ENCODE measurements at regions not wholly inside any gene's neighbourhood (a gene's known extent, or its start where the extent isn't known, plus 50 kb on each side); places are given as distances from the start of the nearest gene placed in this dataset.

- DNase-seq (ENCODE audit: low spot score) = no peak
Measured at GRCh38 chr3:71887256-71887655, 102.3 kb upstream of the PROK2 start.

DNA sequence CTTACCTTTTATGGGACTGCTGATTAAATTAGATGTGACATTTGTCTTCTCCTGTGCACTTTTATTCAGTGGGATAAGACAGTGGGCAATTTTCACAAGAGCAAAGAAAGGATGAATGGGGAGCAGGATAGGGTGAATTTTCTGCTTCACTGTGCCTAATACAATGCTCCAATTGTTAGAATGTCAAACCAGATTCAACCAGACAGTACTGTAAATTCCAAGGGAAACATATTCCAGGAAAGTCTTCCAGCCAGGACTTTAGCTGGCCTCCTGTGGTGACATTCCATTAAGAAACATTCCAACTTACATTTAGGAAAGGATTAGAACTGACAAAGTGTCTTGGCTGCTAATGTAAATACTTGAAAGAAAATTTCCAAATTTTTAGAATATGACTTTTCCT, 100.1 kb upstream of the PROK2 start:
- DNase-seq (ENCODE audit: low spot score) = no peak

GRCh38 chr3:71881732-71882131, 96.8 kb upstream of the PROK2 start:
- DNase-seq (ENCODE audit: low spot score) = no peak

DNA sequence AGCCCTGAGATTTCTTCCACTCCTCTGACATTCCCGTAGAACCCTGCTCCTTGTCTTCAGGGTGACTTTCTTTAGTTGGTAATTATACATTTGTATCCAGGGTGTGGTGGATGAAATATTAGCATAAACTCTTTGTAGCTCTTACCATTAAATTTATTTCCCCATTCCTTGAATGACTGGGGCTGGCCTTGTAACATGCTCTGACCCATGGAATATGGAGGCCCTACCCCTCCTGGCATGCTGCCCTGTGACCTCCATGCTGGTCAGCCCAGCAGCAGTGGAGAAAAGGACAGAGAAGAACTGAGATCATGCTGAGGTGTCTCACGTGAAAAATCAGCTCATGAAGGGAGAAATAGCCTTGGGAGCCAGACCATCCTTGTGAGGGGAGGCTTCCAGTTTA, 96.1 kb upstream of the PROK2 start:
- no peak for DNase-seq (ENCODE audit: low spot score)

- no peak for DNase-seq (ENCODE audit: low spot score)
Measured at GRCh38 chr3:71879089-71879488, 94.1 kb upstream of the PROK2 start.

GRCh38 chr3:71876135-71877105, 91.5 kb upstream of the PROK2 start:
- DNase-seq (ENCODE audit: low spot score) = no peak

- DNase-seq (ENCODE audit: low spot score) = peak; percentile 80
Measured at GRCh38 chr3:71875461-71875947, 90.6 kb upstream of the PROK2 start.

DNA sequence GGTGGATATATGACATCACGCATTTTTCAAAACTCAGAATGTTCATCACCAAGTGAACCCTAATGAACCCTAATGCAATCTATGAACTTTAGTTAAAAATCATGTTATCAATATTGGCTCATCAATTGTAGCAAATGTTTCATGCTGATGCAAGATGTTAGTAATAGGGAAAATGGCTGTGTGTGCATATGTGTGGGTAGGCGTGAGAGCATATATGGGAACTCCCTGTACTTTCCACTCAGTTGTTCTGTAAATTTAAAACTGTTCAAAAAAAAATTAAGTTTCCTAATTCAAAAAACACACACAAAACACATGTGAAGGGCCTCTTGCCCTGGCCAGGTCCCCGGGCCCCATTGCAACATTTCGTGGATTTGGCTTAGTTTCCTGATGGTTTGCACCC, 89.7 kb upstream of the PROK2 start:
- no peak for DNase-seq (ENCODE audit: low spot score)

DNA sequence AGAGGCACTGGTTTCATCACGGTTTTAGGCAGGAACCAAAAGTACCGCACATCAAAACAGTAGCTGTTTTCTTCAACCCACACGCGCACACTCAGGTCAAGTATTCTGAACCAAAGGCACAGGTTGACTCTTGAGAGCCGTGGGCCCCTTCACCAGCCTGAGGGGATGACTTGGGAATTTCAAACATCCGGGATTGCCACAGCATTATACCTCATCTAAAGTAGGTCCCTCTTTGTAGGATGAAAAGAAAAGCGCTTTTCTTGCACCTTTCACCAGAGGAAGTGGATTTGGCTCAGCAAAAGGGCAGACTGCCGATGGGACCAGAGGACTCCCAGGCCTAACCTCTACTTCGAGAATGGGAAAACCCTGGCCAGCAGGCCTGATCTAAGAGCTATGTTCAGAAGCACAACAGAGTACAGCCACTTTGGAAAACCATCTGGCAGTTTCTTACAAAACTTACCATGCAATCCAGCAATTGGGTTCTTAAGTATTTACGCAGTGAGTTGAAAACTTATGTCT, 88.2 kb upstream of the PROK2 start:
- no peak for DNase-seq (ENCODE audit: low spot score)

GRCh38 chr3:71872256-71872655, 87.3 kb upstream of the PROK2 start:
- no peak for DNase-seq (ENCODE audit: low spot score)

DNA sequence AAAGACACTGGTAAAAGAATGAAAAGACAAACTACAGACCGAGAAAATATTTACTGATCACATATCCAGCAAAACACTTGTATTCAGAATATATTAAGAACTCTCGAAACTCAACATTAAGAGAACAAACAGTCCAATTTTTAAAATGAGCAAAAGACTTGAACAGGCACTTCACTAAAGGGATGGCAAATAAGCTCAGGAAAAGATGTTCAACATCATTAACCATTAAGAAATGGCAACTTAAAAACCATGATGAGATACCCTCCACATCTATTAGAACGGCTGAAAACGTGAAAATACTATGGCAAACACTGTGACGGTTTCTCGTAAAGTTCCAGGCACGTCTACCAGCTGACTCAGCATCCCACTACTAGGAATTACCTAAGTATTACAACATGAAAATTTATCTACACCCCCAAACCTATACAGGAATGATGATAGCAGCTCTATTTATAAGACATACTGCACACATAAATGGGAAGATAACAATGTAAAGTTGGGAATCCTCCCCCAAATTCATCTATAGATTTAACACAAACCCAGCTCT, 86.1 kb upstream of the PROK2 start:
- no peak for DNase-seq (ENCODE audit: low spot score)

GRCh38 chr3:71868876-71869275, 83.9 kb upstream of the PROK2 start:
- DNase-seq (ENCODE audit: low spot score) = no peak

DNA sequence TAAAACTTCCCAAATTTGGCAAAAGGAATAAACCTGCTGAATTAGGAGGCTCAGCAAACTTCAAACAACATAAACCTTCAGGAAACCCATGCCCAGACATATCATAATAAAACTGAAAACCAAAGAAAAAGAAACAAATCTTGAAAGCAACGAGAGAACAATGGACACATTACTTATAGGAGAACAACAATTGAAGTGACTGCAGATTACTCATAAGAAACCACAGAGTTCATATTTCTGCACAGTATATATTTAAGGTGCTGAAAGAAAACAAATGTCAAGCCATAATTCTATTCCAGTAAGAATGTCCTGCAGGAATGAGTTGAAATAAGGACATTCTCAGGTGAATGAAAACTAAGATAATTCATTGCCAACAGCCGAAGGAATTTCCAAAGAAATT, 80.8 kb upstream of the PROK2 start:
- DNase-seq (ENCODE audit: low spot score) = no peak

DNA sequence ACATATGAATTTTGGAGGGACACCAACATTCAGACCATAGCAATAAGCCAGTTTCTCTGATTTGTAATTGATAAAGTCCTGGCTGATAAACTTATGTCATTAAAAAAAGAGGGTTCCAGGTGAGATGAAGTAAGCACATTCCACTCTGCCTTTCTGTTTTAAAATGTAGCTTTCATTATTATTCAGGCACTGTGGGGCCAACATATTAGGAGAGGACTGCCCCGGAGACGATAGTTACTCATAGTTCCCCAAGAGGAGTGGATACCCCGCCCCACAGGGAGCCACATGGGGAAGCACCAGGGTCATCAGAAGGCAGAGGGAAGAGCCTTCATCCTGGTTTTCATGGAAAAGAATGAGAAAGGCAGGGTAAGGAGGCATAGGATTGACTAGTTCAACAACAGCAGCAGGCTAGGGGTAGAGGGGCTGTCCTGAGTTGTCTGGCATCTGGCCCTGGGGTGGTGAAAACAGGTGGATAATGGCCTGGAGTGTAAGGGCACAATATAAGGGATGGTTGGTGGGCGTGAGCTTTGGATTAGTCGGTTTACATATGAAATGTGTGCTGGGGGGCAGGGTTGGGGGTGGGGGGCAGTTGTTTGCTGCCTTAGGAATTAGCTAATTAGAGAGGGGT, 78.7 kb upstream of the PROK2 start:
- DNase-seq (ENCODE audit: low spot score) = no peak

DNA sequence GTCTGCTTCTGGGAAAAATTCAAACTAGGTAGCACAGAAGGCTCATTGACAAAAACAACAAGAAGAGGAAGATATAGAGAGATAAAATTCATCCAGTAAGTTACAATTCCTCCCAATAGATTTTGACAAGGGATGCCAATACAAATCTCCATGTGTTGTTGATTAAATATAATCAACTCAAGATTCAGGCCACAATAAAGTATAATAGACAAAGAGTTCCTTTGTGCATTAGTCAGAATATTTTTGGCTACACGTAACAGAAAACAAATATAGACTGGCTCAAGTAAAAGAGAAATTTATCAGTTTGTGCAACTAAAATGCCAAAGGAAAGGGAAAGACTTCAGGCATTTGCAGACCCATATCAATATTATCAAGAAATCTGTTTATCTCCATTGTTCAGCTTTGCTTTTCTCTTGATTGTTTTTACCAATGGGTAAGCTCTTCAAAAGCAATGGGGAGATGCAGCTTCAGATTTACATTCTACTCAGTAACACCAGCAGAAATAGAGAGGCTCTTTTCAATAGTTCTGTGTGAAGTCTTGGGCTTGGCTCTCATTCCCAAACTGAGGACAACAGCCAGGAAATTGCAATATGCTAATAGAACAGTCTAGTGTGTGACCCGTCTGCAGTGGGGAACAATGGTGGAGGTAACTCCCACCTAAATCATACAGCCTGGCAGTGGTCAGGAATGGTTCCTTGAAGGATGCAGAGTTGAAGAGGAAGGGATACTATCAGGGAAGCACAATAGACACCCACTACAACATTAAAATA, 77.6 kb upstream of the PROK2 start:
- no peak for DNase-seq (ENCODE audit: low spot score)

- peak; percentile 25 for DNase-seq (ENCODE audit: low spot score)
Measured at GRCh38 chr3:71859123-71859519, 74.2 kb upstream of the PROK2 start.

- DNase-seq (ENCODE audit: low spot score) = no peak
Measured at GRCh38 chr3:71858503-71859122, 73.7 kb upstream of the PROK2 start.

GRCh38 chr3:71857956-71858355, 73.0 kb upstream of the PROK2 start:
- no peak for DNase-seq (ENCODE audit: low spot score)

DNA sequence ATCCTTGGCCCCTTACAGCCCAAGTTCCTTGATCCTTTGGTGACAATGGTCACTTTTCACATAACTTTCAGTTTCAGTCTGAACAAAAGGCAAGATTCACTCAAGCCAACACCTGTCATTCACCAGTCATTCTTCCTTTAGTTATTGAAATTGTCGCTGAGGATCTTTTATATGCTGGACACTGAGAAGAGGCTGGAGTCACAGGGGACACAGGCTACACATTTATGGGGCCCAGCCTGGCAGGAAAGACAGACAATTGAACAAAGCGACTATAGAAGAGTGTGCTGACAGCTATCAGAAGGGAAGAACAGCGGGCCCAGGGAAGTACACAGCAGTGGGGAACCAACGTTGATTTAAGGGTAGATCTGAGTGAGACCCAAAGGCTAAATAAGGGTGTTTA, 69.8 kb upstream of the PROK2 start:
- no peak for DNase-seq (ENCODE audit: low spot score)

- no peak for DNase-seq (ENCODE audit: low spot score)
Measured at GRCh38 chr3:71854096-71854495, 69.1 kb upstream of the PROK2 start.

- DNase-seq (ENCODE audit: low spot score) = no peak
Measured at GRCh38 chr3:71851878-71852277, 66.9 kb upstream of the PROK2 start.

GRCh38 chr3:71850654-71851053, 65.7 kb upstream of the PROK2 start:
- no peak for DNase-seq (ENCODE audit: low spot score)

Measured in putamen (tissue), 1 donor.